ENCODE measurements at regions not wholly inside any gene's neighbourhood (a gene's known extent, or its start where the extent isn't known, plus 50 kb on each side); places are given as distances from the start of the nearest gene placed in this dataset.

GRCh38 chr13:56681404-56681803 lies 459.3 kb upstream of the PRR20A start:
- Histone ChIP-seq H4K20me1 (ENCODE audit: insufficient read depth, low read length) (no peaks in the 10 kb centered on the region), H3K4me3 (ENCODE audit: low read depth, low read length, poor library complexity, severe bottlenecking) (no peak overlapping the region), H3K4me2 (ENCODE audit: low read length) (no peak overlapping the region), H2AFZ (ENCODE audit: low read length) (no peak overlapping the region), H3K36me3 (ENCODE audit: insufficient read depth, low read length) (no peaks in the 10 kb centered on the region), H3K9me2 (ENCODE audit: insufficient read depth, low read length) (no peaks in the 10 kb centered on the region), H3K27ac (ENCODE audit: low read depth, low read length, poor library complexity, severe bottlenecking) (no peak overlapping the region), H3K79me2 (ENCODE audit: insufficient read depth, low read depth, low read length) (no peaks in the 10 kb centered on the region), H3K9me3 (ENCODE audit: low read length) (0 out of 2 replicates have a peak, but pooled peaks cover 13% of the 10 kb centered on the region), H3K4me1 (ENCODE audit: insufficient read depth, low read length, poor library complexity, severe bottlenecking) (no peaks in the 10 kb centered on the region)
- DNase-seq (ENCODE audit: low spot score): no peak
- no peak for TF ChIP-seq EZH2phosphoT487 (IDR thresholded peaks at IDR 0.05; ENCODE audit: borderline replicate concordance, low read depth, low read length)
- no peak for TF ChIP-seq CTCF (conservative IDR thresholded peaks at IDR 0.05; ENCODE audit: low read length)
- BruUV-seq (replicated peaks): no TSS peak
- intact Hi-C loops (cut with micrococcal nuclease; ENCODE audit: unreplicated experiment): no loop called here
- ChIA-PET CTCF (ENCODE audit: unreplicated experiment) (no interaction called here), POLR2A (no interaction called here)

- no peaks in the 10 kb centered on the region for H4K20me1 ChIP-seq (ENCODE audit: insufficient read depth, low read length)
- no peak overlapping the region for H3K4me3 ChIP-seq (ENCODE audit: low read depth, low read length, poor library complexity, severe bottlenecking)
- no peak overlapping the region for H3K4me2 ChIP-seq (ENCODE audit: low read length)
- TF ChIP-seq CTCF (conservative IDR thresholded peaks at IDR 0.05; ENCODE audit: low read length) (no peak), EZH2phosphoT487 (IDR thresholded peaks at IDR 0.05; ENCODE audit: borderline replicate concordance, low read depth, low read length) (no peak)
- no peaks in the 10 kb centered on the region for H3K36me3 ChIP-seq (ENCODE audit: insufficient read depth, low read length)
- H2AFZ ChIP-seq (ENCODE audit: low read length): no peak overlapping the region
- no peaks in the 10 kb centered on the region for H3K9me3 ChIP-seq (ENCODE audit: low read length)
- H3K79me2 ChIP-seq (ENCODE audit: insufficient read depth, low read depth, low read length): no peaks in the 10 kb centered on the region
- H3K4me1 ChIP-seq (ENCODE audit: insufficient read depth, low read length, poor library complexity, severe bottlenecking): no peaks in the 10 kb centered on the region
- ChIA-PET POLR2A (interaction anchor here (0.7 kb wide), 1 partner anchor 9 kb away, joined by 3 read pairs; no protein-coding TSS in a partner anchor), CTCF (ENCODE audit: unreplicated experiment) (no interaction called here)
- H3K9me2 ChIP-seq (ENCODE audit: insufficient read depth, low read length): no peaks in the 10 kb centered on the region
- no peak for DNase-seq (ENCODE audit: low spot score)
- intact Hi-C loops (cut with micrococcal nuclease; ENCODE audit: unreplicated experiment): no loop called here
- H3K27ac ChIP-seq (ENCODE audit: low read depth, low read length, poor library complexity, severe bottlenecking): no peak overlapping the region
- BruUV-seq (replicated peaks): no TSS peak
Observed at GRCh38 chr13:56687131-56687530, 453.6 kb upstream of the PRR20A start.

DNA sequence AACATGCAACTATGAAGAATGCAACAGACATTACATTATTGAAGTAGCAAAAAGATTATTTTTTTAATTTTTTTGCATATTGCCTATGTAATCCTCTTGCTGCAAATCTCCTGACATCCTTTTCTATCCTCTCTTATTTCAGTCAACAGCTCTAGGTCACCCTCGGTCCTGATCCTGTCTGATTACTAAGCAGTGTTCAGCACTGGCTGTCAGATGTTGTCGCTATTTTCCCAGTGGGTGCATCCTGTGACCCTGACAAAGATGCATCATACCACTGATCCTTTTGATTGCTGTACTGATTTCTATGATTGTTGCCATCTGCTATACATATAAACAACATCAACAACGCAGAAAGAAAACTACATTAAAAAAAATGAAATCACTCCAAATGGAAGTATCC lies 443.7 kb upstream of the PRR20A start:
- no peak overlapping the region for H3K4me2 ChIP-seq (ENCODE audit: low read length)
- no peaks in the 10 kb centered on the region for H3K4me1 ChIP-seq (ENCODE audit: insufficient read depth, low read length, poor library complexity, severe bottlenecking)
- no peak overlapping the region for H3K4me3 ChIP-seq (ENCODE audit: low read depth, low read length, poor library complexity, severe bottlenecking)
- no peak overlapping the region for H3K27ac ChIP-seq (ENCODE audit: low read depth, low read length, poor library complexity, severe bottlenecking)
- H3K9me2 ChIP-seq (ENCODE audit: insufficient read depth, low read length): no peaks in the 10 kb centered on the region
- H3K79me2 ChIP-seq (ENCODE audit: insufficient read depth, low read depth, low read length): no peaks in the 10 kb centered on the region
- H3K36me3 ChIP-seq (ENCODE audit: insufficient read depth, low read length): no peaks in the 10 kb centered on the region
- H2AFZ ChIP-seq (ENCODE audit: low read length): no peak overlapping the region
- DNase-seq (ENCODE audit: low spot score): no peak
- CTCF ChIA-PET (ENCODE audit: unreplicated experiment): no interaction called here
- POLR2A ChIA-PET: no interaction called here
- TF ChIP-seq EZH2phosphoT487 (IDR thresholded peaks at IDR 0.05; ENCODE audit: borderline replicate concordance, low read depth, low read length) (no peak), CTCF (conservative IDR thresholded peaks at IDR 0.05; ENCODE audit: low read length) (no peak)
- BruUV-seq (replicated peaks): no TSS peak
- intact Hi-C loops (cut with micrococcal nuclease; ENCODE audit: unreplicated experiment): no loop called here
- H3K9me3 ChIP-seq (ENCODE audit: low read length): 0 out of 2 replicates have a peak, but pooled peaks cover 8% of the 10 kb centered on the region
- no peaks in the 10 kb centered on the region for H4K20me1 ChIP-seq (ENCODE audit: insufficient read depth, low read length)
